OCI-LY3 (cell line): ENCODE measurements at regions not wholly inside any gene's neighbourhood (a gene's known extent, or its start where the extent isn't known, plus 50 kb on each side); places are given as distances from the start of the nearest gene placed in this dataset.

Experiments
- EZH2phosphoT487 ChIP-seq: fragments of 200-600 bp; shearing (Covaris generic); IDR thresholded peaks from 2 replicates; pipeline ENCODE4 v1.6.1; 2018; ENCODE audit warnings: antibody characterized with exemption, mixed run types, low read depth
- TF ChIP-seq, protein P1 (sequence below): fragments of 200-600, 300-600 bp; sonication (generic); IDR thresholded peaks from 2 replicates; pipeline ENCODE4 v1.5.1; 2014; ENCODE audit warnings: antibody characterized with exemption, low read length, low read depth

GRCh38 chr14:71235875-71236274, 328.6 kb downstream of the PCNX1 start:
- TF ChIP-seq, protein P1, sequence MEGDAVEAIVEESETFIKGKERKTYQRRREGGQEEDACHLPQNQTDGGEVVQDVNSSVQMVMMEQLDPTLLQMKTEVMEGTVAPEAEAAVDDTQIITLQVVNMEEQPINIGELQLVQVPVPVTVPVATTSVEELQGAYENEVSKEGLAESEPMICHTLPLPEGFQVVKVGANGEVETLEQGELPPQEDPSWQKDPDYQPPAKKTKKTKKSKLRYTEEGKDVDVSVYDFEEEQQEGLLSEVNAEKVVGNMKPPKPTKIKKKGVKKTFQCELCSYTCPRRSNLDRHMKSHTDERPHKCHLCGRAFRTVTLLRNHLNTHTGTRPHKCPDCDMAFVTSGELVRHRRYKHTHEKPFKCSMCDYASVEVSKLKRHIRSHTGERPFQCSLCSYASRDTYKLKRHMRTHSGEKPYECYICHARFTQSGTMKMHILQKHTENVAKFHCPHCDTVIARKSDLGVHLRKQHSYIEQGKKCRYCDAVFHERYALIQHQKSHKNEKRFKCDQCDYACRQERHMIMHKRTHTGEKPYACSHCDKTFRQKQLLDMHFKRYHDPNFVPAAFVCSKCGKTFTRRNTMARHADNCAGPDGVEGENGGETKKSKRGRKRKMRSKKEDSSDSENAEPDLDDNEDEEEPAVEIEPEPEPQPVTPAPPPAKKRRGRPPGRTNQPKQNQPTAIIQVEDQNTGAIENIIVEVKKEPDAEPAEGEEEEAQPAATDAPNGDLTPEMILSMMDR: no peak
- TF ChIP-seq EZH2phosphoT487: no peak
